IPS-NIHi7 (cell line): ENCODE measurements at regions not wholly inside any gene's neighbourhood (a gene's known extent, or its start where the extent isn't known, plus 50 kb on each side); places are given as distances from the start of the nearest gene placed in this dataset.

Experiments used
- DNase-seq: peaks from one replicate; pipeline ENCODE4 v3.0.0; 2012; ENCODE audit warnings: mixed read lengths; ENCODE audit errors: extremely low spot score

DNA sequence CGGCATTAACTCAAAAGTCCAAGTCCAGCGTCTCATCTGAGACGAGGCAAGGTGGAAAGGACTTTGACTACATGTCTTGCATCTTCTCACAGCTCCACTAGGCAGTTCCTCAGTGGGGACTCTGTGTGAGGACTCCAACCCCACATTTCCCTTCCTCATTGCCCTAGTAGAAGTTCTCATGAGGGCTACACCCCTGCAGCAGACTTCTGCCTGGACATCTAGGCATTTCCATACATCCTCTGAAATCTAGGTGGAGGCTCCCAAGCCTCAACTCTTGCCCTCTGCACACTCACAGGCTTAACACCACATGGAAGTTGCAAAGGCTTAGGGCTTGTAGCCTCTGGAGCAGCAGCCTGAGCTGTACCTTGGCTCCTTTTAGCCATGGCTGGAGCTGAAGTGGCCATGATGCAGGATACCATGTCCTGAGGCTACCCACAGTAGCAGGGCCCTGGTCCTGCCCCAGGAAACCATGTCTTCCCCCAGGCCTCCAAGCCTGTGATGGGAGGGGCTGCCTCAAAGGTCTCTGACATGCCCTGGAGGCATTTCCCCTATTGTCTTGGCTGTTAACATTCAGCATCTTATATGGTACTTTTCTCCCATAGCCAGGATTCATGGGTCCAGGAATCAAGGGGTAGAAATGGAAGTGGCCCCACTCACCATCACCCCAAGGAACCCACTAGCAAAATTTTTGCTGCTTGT lies 194.6 kb upstream of the KCNG1 start:
- DNase-seq = no peak

DNA sequence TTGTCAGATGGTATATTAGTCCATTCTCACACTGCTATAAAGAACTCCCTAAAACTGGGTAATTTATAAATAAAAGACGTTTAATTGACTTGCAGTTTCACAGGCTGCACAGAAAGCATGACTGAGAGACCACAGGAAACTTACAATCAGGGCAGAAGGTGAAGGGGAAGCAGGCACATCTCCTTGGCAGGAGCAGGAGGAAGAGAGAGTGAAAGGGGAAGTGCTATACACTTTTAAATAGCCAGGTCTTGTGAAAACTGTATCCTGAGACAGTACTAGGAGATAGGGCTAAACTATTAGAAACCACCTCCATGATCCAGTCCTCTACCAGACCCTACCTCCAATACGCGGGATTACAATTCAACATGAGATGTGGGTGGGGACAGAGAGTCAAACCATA lies 193.9 kb upstream of the KCNG1 start:
- DNase-seq = no peak

DNA sequence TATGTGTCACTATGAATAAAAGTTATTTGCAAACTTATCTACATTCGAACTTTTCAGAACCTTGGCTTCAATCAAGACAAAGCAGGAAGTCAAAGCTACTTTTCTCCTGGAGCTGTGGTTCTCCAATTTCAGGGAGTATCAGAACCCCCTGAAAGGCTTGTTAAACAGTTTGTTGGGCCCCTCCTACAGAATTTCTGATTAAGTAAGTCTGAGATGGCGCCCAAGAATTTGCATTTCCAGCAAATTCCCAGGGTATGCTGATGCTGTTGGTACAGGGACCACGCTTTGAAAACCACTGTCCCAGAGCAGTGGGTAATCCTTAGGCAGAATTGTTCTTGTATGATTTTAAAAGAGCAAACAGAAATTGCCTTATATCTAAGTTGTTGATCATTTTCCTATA lies 189.9 kb upstream of the KCNG1 start:
- no peak for DNase-seq

DNA sequence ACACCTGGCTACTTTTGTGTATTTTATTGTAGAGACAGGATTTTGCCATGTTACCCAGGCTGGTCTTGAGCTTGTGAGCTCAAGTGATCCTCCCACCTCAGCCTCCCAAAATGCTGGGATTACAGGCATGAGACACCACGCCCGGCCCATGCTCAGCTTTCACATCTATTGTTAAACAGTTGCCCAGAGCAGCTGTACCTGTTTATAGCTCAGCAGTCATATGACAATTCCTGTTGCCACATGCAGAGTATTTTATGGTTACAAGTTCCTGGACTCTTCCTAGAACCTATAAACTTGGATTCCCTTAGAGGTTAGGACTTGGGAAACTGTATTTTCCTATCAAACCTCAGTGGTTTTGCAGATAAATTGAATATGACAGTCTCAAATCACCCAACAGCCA lies 188.3 kb upstream of the KCNG1 start:
- DNase-seq = no peak

DNA sequence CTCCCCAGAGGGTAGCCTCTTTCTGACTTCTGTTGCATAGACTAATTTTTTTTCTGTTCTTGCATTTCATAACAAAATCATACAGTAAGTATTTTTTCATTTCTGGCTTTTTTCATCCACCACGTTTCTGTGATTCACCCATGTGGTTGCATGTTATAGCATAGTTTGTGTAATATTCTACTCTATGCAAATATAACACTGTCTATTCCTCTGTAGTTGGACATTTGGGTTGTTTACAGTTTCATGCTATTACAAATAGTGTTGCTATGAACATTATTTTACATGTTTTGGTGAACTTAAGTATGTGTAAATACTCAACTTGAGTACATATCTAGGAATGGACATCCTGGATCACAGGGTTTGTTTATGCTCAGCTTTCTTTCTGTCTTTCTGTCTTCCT lies 187.2 kb upstream of the KCNG1 start:
- DNase-seq = no peak

DNA sequence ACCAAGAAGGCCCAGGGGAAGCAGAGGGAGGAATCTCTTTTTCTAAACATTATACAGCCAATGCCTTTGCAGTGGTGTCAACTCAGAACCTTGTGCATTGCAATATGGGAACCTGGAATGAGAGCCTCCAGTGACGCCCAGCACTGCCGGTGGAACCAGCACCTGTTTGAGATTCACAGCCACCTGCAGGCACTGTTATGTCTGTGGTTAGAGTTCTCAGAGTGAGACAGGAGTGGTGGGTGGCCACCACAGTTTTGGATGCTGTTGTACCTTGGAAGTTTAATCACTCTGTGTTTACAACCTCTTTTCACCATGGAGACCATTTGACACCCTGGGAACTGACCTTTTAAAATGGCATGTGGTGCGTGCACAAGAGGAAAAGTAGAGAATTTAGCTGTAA lies 185.3 kb upstream of the KCNG1 start:
- no peak for DNase-seq

DNA sequence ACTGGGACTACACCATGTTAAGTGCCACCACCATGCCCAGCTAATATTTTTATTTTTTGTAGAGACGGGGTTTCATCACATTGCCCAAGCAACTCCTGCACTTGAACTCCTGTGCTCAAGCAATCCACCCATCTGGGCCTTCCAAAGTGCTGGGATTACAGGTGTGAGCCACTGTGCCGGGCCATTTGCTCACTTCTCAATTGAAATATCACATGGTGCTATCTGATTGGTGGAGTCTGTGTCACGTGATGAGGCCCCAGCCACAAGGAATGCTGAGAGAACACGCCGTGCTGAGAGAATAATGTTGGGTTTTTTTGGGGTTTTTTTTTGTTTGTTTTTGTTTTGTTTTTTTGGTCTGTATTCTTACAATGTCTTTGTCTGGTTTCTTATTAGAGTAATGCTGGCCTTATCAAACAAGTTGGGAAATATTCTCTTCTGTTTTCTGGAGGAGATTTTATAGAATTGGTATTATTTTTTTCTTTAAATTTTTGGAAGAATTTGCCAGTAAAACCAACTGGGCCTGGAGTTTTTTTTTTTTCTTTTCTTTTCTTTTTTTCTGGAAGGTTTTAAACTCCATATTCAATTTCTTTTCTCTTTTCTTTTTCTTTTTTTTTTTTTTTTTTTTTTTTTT lies 183.2 kb upstream of the KCNG1 start:
- no peak for DNase-seq

DNA sequence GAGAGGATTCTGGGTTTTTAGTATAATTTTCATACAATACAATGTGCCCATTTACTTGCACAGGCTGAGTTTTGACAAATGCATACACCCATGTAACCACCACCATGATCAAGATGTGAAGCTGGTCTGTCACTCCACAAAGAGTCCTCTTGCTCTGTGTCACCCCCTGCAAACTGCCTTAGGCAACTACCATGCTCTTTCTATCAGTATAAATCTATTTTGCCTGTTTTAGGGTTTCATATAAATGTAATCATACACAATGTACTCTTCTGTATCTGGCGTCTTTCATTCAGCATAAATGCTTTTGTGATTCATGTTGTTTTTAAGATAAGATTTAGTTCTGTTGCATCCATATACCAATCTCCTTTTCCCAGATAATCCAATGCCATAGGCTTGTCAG lies 181.9 kb upstream of the KCNG1 start:
- DNase-seq = no peak

DNA sequence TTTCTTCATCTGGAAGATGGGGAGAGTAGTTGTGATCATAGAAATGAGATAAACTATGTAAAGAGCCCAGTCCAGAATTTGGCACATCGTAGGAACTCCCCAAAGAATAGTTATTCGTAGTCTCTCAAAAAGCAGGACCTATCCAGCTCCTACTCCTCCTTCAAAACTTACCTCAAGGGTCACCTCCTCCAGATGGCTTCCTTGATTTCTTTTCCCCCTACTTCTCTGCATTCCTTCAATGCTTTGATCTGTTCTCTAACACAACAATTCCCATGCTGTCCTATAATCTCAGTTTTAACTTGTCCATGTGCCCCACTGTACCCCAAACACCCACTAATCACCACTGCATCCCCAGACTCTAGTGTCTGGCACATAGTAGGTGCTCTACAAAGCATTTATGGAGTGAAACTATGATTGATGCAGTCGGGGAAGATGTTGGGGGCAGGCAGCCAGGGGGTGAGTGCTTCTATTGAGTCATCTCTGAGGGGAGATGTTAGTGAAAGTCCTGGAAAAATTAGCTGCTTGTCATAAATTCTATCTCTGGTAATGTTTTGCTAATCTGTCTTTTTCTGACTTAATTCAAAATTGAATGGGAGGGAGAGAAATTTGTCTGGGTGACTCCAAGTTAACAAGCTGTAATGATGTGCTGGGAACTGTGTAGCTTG lies 181.3 kb upstream of the KCNG1 start:
- DNase-seq = no peak

DNA sequence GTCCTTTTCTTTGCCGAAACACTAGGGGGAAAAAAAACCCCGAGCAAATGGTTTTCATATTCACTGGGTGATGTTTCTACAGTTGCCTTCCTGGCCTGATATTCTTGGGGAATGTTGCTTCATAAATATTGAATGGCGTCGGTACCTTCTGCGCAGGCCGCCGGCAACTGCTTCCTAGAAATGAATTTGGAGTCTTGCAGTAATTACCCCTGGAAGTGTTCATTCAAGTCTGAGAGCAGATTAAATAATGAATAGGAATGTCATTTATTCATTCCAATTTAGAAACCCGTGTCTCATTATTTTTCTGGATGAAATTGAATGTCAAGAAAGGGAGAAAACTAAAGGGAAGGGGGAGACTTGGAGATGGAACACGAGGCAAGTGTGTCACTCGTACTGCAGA lies 179.4 kb upstream of the KCNG1 start:
- no peak for DNase-seq

DNA sequence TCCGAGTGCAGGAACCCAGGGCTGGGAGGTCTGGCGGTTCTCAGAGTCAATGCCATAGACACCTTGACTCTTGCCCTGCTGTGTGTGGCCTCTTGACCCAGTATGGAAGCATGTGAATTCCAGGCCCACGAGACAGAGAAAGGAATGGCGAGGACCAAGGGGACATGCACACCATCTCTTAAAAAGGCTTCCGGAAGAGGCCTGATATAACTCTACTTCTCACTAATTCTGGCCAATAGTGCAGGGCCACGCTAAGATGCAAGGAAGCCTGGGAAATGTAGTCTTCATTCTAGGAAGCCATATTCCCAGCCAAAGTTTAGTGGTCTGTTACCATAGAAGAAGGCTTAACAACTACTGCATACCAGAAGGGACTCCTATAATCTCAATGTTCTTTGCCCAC lies 177.0 kb upstream of the KCNG1 start:
- DNase-seq = no peak

DNA sequence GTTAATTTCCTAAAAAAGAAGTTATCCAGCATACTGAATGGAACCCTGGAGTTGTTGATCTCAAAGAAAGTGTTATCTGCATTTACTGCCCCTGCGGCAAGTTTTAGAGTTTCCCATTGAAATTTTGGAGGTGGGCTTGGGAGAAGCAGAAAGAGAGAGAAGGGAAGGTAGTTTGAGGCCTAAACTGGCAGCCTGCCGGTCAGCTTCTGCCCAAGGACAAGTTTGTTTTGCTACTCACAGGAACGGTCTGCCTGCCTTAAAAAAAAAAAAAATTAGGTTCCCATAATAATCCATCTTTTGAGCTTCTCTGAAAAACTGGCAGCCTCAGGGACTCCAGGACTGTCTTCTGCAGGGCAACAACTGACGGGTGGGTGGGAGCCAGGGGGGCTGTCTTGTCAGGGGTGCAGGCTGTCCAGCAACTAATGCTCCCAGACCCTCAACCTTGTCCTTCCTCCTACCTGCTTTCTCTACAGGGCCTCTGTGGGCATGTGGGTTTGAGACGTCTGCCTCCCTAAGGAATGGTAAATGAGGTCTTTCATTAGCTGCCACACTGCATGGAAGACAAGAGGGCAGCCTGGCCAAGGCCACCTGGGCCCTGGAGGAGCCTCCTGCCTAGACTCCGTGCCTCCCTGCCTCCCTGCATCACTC lies 176.1 kb upstream of the KCNG1 start:
- no peak for DNase-seq

DNA sequence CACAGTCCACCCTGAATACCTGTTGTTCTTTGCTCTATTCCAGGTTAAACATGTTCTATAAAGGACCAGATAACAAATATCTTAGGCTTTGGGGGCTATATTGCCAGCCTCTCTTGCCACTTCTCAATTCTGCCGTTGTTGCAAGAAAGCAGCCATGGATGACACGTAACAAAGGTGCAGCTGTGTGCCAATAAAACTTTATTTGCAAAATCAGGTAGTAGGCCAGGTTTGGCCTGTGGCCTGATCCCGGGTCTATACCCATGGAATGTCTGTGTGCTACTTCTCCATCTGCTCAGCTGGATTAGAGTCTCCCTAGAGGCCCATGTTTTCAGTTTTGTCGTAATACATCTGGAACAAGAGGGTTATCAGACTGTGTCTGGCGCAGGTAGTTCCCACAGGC lies 175.3 kb upstream of the KCNG1 start:
- no peak for DNase-seq

DNA sequence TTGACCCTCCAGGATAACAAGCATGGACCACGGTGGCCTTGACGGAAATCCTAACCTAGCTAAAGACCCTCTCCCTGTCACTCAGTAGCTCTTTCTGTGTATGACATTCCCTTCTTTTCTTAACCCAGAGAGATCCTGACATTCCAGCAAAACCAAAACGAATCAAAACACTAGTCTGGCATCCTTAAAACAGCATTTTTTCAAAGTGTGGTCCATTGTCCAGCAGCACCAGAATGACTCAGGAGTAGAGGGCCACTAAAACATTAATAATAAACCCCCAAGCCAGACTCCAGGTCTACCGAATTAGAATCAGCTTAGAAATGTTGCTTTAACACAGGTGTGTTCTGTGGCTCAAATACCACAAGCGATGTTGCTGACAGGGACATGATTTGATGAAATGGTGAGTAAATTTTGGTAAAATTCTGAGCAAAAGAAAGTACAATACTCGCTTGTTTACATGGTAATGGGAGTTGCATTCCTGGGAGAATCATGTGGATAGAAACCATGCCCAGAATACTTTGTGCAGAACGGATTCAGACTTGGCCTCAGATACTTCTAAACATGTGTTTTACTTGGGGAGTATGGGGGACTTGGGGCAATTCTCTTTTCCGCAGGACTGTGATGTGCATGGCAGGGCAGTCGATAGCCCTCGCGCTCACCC lies 174.2 kb upstream of the KCNG1 start:
- no peak for DNase-seq

DNA sequence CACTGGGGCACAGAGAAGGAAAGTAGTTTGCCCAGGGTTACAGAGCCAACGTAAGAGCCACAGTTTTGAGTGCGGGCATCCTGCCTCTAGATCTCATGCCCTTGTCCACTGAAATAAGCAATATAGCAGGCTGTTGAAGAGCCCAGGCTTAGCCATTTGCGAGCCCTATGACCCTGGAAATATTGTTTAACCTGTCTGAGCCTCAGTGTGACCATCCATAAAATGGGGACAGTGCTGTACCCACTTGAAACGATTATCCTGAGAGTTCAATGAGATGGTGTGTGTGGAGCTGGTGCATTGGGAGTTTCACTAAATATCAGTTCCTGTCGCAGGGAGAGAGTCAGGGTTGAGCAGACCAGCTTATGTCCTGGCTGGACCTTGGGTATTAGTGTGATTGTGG lies 173.1 kb upstream of the KCNG1 start:
- DNase-seq = no peak

DNA sequence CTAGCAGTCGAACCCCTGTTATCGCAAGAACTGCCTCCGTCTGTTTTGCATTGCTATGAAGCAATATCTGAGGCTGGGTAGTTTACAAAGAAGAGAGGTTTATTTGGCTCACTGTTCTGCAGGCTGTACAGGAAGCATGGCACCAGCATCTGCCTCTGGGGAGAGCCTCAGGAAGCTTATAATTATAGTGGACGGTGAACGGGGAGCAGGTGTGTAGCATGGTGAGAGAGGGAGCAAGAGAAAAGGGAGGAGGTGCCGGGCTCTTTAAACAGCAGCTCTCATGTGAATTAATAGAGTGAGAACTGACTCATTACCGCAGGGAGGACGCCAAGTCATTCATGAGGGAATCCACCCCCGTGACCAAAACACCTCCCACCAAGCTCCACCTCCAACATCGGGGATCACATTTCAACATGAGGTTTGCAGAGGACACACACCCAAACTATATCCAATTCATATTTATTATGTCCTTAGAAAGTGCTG lies 172.6 kb upstream of the KCNG1 start:
- DNase-seq = no peak

DNA sequence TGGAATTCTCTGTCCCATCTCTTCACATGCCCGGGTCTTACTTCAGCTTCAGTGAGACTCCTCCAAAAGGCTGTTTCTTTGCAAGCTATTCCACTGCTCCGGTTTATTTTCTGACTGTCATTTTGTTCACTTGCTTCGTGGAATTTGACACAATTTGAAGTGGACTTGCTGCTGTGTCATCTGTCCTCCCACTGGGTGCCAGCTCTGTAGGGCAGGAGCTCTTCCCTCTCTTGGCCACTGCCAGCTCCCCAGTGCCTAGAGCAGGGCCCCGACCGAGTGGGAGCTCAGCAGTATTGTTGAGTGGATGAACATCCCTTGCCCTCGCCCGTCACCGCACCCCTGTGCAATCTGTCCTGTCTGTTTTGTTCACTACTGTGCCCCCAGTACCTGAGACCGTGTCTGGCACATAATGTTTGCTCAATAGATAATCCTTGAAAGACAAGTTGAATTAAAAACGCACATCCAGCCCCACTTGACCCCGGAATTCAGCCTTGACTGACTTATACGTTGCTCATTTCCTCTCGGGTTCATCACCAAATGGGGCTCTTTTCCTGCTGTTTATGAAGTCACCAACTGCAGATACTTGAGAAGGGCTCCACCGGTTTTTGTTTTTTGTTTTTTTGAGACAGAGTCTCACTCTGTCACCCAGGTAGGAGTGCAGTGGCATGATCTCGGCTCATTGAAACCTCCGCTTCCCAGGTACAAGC lies 170.3 kb upstream of the KCNG1 start:
- no peak for DNase-seq

DNA sequence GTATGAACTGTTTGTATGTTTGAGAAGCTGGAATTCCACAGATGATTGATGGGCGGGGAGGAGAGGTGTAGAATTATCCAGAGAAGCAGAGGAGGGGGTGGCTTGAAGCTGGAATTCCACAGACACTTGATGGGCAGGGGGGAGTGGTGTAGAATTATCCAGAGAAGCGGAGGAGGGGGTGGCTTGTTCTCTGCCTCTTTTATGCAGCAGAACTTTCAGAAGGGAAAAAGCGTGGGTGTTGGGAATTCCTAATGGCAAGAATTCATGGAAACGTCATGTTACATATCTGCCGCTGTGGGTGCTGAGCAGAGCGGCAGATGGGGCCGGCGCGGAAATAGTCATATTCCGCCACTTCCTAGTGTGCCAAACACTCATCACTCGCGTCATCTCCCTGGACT lies 167.9 kb upstream of the KCNG1 start:
- no peak for DNase-seq

DNA sequence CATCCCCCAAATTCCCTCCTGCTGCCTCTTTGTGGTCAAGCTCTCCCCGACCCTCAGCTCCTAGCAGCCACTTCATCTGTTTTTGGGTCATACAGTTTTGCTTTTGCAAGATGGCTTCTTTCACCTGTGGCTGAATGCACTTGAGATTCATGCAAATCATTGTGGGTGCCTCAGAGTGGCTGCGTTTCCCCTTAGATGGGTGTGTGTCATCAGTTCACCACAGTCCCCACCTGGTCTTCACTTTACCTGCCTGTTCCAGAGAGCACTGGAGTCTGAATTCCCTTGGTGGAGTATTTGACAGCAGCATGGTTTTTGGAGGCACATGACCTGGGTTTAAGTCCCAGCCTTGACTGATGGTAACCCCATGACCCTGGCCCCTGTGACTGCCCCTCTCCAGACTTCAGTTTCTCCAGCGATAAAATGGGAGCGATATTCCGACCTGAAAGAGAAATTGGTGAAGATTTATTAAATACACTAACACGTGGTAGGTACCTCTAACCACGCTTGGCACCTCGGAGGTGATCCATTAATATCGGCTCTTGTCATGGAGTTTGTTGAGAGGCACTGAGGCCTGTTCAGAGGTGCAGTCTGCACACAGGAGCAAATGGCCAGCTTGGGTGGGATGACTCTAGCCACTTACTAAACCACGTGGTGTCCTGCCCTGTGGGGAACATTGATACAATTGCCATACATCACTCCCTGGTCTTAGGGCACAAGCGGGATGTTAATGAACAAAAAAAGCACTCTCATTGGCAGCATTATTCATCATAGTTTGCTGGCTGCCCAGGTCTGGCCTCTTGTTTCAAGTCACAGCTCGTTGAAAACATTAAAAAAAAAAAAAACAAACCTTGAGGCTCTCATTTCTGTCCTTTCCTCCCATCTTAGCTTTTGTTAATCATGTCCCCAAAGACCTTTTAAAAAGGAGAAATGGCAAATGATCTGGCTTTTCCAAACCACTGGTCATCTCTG lies 167.2 kb upstream of the KCNG1 start:
- DNase-seq = no peak

DNA sequence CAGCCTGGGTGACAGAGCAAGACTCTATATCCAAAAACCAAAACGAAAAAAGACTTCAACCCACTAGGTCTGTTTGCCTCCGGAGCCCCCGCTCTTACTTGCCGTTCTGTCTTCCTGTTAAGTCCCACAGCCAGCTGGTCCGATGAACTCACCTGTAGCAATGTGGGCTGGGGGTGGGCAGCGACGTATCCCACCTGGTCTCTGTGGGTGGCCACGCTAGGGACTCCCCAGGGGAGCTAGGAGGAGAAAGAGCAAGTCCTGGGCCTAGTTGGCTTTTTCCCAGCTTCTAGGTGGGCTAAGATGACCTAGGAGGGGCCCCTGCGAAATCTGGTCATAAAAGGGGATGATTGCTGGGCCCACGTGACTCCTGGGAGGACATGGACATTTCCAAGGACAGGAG lies 166.0 kb upstream of the KCNG1 start:
- no peak for DNase-seq
